RWPE2 (cell line): ENCODE measurements at regions not wholly inside any gene's neighbourhood (a gene's known extent, or its start where the extent isn't known, plus 50 kb on each side); places are given as distances from the start of the nearest gene placed in this dataset.
"Not testable (repeated sequence)": the region's sequence is repeated elsewhere in the genome, so short reads cannot be mapped to it uniquely, and the experiment has no call there.

Experiments
- ATAC-seq: fragments of 200-7000 bp; cut with Tn5 transposase; 3 replicates; pipeline ENCODE4 v1.9.1; 2021; ENCODE audit warnings: low read depth
- DNase-seq: peaks from one replicate; pipeline ENCODE4 v3.0.0-alpha.2; 2020; ENCODE audit warnings: low spot score
- H3K27ac ChIP-seq: fragments of 450-650 bp; 2 replicates; pipeline ENCODE4 v1.5.1; 2017; ENCODE audit warnings: mild to moderate bottlenecking; ENCODE audit not compliant: poor library complexity, severe bottlenecking
- H3K27me3 ChIP-seq: fragments of 250-450 bp; sonication (Bioruptor Pico); 2 replicates; pipeline ENCODE4 v1.5.1; 2021; ENCODE audit warnings: mild to moderate bottlenecking, moderate library complexity; ENCODE audit not compliant: insufficient read depth, poor library complexity, severe bottlenecking
- H3K36me3 ChIP-seq: fragments of 250-450 bp; sonication (Bioruptor Pico); 2 replicates; pipeline ENCODE4 v1.5.1; 2020; ENCODE audit warnings: low read depth, mild to moderate bottlenecking, moderate library complexity
- H3K4me1 ChIP-seq: fragments of 250-450 bp; sonication (Bioruptor Pico); 2 replicates; pipeline ENCODE4 v1.5.1; 2021; ENCODE audit warnings: mild to moderate bottlenecking, moderate library complexity; ENCODE audit not compliant: insufficient read depth, poor library complexity, severe bottlenecking
- H3K4me3 ChIP-seq: fragments of 250-450 bp; sonication (Bioruptor Pico); 2 replicates; pipeline ENCODE4 v1.5.1; 2021; ENCODE audit warnings: mild to moderate bottlenecking, moderate library complexity; ENCODE audit not compliant: severe bottlenecking
- H3K9me3 ChIP-seq: fragments of 250-450 bp; sonication (Bioruptor Pico); 2 replicates; pipeline ENCODE4 v1.5.1; 2021; ENCODE audit warnings: mild to moderate bottlenecking, moderate library complexity; ENCODE audit not compliant: severe bottlenecking
- TF ChIP-seq, protein P1 (sequence below): fragments of 450-650 bp; IDR thresholded peaks from one replicate; pipeline ENCODE4 v1.5.1; 2017; ENCODE audit warnings: mild to moderate bottlenecking, moderate library complexity; ENCODE audit not compliant: poor library complexity, severe bottlenecking

DNA sequence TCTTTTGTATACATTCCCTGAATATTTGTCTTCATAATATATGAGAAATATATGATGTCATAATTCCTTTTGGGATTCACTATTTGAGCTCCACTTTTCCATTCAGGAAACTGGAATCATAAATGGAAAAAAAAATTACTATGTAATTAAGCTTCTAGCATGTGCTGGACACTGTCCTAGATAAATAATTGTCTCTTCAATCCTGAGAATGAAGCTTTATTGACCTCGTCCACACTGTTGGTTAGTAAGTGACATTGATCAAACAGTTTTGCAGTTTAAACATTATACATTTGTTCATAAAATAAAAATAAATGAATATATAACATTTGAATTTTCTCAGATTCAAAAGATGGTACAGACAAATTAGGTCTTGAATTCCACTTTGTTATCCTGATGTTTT, 1691.2 kb downstream of the LRRC4C start:
- no peak for ATAC-seq
- H3K4me1 ChIP-seq = no peaks in the 10 kb centered on the region
- TF ChIP-seq, protein P1, sequence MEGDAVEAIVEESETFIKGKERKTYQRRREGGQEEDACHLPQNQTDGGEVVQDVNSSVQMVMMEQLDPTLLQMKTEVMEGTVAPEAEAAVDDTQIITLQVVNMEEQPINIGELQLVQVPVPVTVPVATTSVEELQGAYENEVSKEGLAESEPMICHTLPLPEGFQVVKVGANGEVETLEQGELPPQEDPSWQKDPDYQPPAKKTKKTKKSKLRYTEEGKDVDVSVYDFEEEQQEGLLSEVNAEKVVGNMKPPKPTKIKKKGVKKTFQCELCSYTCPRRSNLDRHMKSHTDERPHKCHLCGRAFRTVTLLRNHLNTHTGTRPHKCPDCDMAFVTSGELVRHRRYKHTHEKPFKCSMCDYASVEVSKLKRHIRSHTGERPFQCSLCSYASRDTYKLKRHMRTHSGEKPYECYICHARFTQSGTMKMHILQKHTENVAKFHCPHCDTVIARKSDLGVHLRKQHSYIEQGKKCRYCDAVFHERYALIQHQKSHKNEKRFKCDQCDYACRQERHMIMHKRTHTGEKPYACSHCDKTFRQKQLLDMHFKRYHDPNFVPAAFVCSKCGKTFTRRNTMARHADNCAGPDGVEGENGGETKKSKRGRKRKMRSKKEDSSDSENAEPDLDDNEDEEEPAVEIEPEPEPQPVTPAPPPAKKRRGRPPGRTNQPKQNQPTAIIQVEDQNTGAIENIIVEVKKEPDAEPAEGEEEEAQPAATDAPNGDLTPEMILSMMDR = no peak
- H3K9me3 ChIP-seq = no peaks in the 10 kb centered on the region
- no peak for DNase-seq
- no peaks in the 10 kb centered on the region for H3K36me3 ChIP-seq
- no peak overlapping the region for H3K4me3 ChIP-seq
- H3K27me3 ChIP-seq = peaks cover 2% of the 10 kb centered on the region
- no peak overlapping the region for H3K27ac ChIP-seq

DNA sequence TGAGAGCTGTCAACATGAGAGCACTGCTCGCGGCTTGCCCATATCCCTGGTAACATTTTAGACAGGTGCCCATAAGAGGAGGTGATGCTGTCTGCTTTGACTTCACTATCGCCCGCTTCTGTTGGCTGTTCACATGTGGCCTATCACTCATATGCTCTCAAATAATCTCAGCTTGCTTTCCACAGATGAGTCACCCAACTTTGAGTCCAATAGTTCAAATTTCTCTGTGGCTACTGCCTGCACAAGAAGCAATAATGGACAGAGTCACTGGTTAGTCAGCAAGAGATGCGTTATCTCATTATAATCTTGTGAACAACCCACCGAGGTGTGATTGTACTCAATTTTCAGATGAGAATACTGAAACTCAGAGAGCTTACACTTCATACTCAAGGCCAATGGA, 1714.1 kb downstream of the LRRC4C start:
- no peak for ATAC-seq

DNA sequence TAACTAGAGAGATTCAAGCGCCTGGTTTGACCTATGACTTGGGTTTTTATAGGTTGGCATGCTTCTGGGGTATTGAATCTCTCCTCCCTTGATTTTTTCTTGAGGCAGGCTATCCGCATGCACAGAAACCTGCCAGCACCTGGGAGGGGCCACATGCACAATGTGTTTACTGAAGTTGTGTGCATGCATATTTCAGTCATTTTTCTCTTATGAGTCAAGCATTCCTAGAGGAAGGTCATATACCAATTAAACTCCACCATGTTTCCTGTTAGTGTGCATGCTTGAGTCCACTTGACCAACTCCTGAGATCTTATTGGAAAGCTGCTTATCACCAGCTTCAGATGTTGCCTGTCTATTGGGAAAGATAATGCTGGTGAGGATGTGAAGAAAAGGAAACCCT, 1718.4 kb downstream of the LRRC4C start:
- ATAC-seq (no peak; the same call in 2 of the 3 replicates), DNase-seq (no peak)
- TF ChIP-seq, protein P1 = no peak

More for the DNA sequence above, 1714.1 kb downstream of the LRRC4C start:
- Histone ChIP-seq H3K27ac (no peak overlapping the region), H3K27me3 (no peaks in the 10 kb centered on the region), H3K4me3 (no peak overlapping the region), H3K4me1 (no peaks in the 10 kb centered on the region), H3K36me3 (no peaks in the 10 kb centered on the region), H3K9me3 (no peaks in the 10 kb centered on the region)
- no peak for DNase-seq
- TF ChIP-seq, protein P1 = no peak

DNA sequence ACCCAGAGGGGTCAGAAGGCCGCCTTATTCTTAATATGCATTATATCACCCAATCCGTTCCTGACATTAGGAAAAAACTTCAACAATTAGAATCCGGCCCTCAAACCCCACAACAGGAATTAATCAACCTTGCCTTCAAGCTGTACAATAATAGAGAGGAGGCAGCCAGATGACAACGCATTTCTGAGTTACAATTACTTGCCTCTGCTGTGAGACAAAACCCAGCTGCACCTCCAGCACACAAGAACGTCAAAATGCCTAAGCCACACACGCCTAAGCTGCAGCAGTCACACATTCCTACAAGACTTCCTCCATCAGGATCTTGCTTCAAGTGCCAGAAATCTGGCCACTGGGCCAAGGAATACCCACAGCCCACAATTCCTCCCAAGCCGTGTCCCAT, 1723.1 kb downstream of the LRRC4C start:
- not testable (repeated sequence) for ATAC-seq, H3K4me1 ChIP-seq, H3K27ac ChIP-seq, H3K4me3 ChIP-seq, DNase-seq, H3K36me3 ChIP-seq, H3K27me3 ChIP-seq, H3K9me3 ChIP-seq

More for the DNA sequence above, 1718.4 kb downstream of the LRRC4C start:
- Histone ChIP-seq H3K4me1 (no peaks in the 10 kb centered on the region), H3K4me3 (no peak overlapping the region), H3K27me3 (no peaks in the 10 kb centered on the region), H3K27ac (no peak overlapping the region), H3K9me3 (no peaks in the 10 kb centered on the region), H3K36me3 (no peaks in the 10 kb centered on the region)

DNA sequence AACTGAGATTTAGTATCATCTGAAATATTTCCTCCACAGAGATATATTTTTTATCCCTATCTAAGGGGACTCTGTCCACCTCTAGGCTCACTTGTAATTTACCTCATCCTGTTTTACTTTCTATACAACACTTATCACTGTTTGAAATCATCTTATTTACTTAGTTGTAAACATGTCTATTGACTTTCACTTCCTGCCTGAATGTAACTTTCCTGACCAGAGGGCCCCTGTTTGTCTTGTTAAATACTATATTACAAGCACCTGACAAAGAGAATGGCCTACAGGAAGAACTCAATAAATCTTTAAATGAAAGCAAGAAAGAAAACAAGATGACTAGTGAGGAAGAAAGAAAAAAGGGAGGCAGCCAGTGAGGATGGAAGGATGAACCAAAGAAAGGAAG, 1727.5 kb downstream of the LRRC4C start:
- no peak overlapping the region for H3K4me3 ChIP-seq
- no peaks in the 10 kb centered on the region for H3K36me3 ChIP-seq
- DNase-seq (no peak), ATAC-seq (no peak)
- no peak overlapping the region for H3K27ac ChIP-seq
- no peaks in the 10 kb centered on the region for H3K27me3 ChIP-seq
- no peaks in the 10 kb centered on the region for H3K4me1 ChIP-seq
- TF ChIP-seq, protein P1 = no peak
- no peaks in the 10 kb centered on the region for H3K9me3 ChIP-seq

GRCh38 chr11:39725081-39725480, 1734.4 kb downstream of the LRRC4C start:
- no peak for ATAC-seq
- Histone ChIP-seq H3K36me3 (no peaks in the 10 kb centered on the region), H3K27ac (no peak overlapping the region), H3K27me3 (peaks cover 11% of the 10 kb centered on the region), H3K4me3 (no peak overlapping the region), H3K9me3 (no peaks in the 10 kb centered on the region), H3K4me1 (no peaks in the 10 kb centered on the region)
- DNase-seq = no peak
- TF ChIP-seq, protein P1 = no peak
